ENCODE measurements at regions not wholly inside any gene's neighbourhood (a gene's known extent, or its start where the extent isn't known, plus 50 kb on each side); places are given as distances from the start of the nearest gene placed in this dataset.

GRCh38 chr5:97641081-97641480 is 458.0 kb upstream of the RIOK2 start:
- TF ChIP-seq POLR2AphosphoS5 (IDR thresholded peaks at IDR 0.05; ENCODE audit: low read depth, low read length): no peak
- no peak for TF ChIP-seq REST (IDR thresholded peaks at IDR 0.05; ENCODE audit: insufficient read depth in 1 of 2, low read depth in 2 of 2, low read length in 2 of 2)
